B cell (primary cell): ENCODE measurements at regions not wholly inside any gene's neighbourhood (a gene's known extent, or its start where the extent isn't known, plus 50 kb on each side); places are given as distances from the start of the nearest gene placed in this dataset.

ENCODE experiments used
- ATAC-seq: fragments of 200-7000 bp; cut with Tn5 transposase; one replicate; pipeline ENCODE4 v1.10.0; 2021; ENCODE audit warnings: low read depth, mild to moderate bottlenecking, moderate number of reproducible peaks, moderate library complexity
- CTCF ChIA-PET: fragments of 350-600 bp; sonication (Branson Sonifier 250); formaldehyde crosslinking; loops from one replicate; lab custom pipeline; 2021; ENCODE audit warnings: antibody characterized with exemption, inconsistent platforms; lab: Charles Lee
- POLR2A ChIA-PET: fragments of 350-600 bp; sonication (Branson Sonifier 250); formaldehyde crosslinking; loops from one replicate; lab custom pipeline; 2021; ENCODE audit warnings: antibody characterized with exemption; lab: Charles Lee
- DNase-seq: peaks from one replicate; pipeline ENCODE4 v3.0.0; 2013
- H2AFZ ChIP-seq: 2 replicates; pipeline ENCODE4 v1.6.1; 2012; ENCODE audit warnings: mild to moderate bottlenecking, low read depth, low read length; ENCODE audit not compliant: insufficient read depth, poor library complexity, severe bottlenecking
- H3K27ac ChIP-seq, 2 donors: 1 replicate in 1 of 2; 2 replicates in 1 of 2; pipeline ENCODE4 v1.5.1; 2012 to 2013; ENCODE audit warnings: low read length in 2 of 2, mild to moderate bottlenecking in 2 of 2, moderate library complexity in 1 of 2
- H3K27me3 ChIP-seq, 4 experiments: fragments of 200-600 bp in 1 of 4; sonication (generic) in 1 of 4; replicated peaks in 1 of 4; 1 replicate in 2 of 4; 2 replicates in 2 of 4; pipeline versions ENCODE4 v1.6.1 to v1.7.0; 2013 to 2016; ENCODE audit warnings: low read length in 3 of 4, mild to moderate bottlenecking in 2 of 4, mixed read lengths in 1 of 4, moderate library complexity in 1 of 4; ENCODE audit not compliant: insufficient read depth in 4 of 4, control insufficient read depth in 3 of 4; ENCODE audit errors: control extremely low read depth in 1 of 4
- H3K36me3 ChIP-seq, 2 experiments: replicated peaks in 1 of 2; 1 replicate in 1 of 2; 2 replicates in 1 of 2; pipeline versions ENCODE4 v1.6.1 to v1.7.1; 2013; ENCODE audit warnings: low read length in 1 of 2; ENCODE audit not compliant: insufficient read depth in 2 of 2, control insufficient read depth in 1 of 2; ENCODE audit errors: control extremely low read depth in 1 of 2, extremely low read depth in 1 of 2
- H3K4me1 ChIP-seq, 2 donors: fragments of 200-600 bp in 1 of 2; sonication (generic) in 1 of 2; 1 replicate in 1 of 2; 2 replicates in 1 of 2; pipeline versions ENCODE4 v1.5.1 to v1.6.1; 2013 to 2017; ENCODE audit warnings: low read length in 2 of 2; ENCODE audit not compliant: control insufficient read depth in 2 of 2, insufficient read depth in 2 of 2
- H3K4me2 ChIP-seq: replicated peaks from 2 replicates; pipeline ENCODE3; 2012; ENCODE audit warnings: mild to moderate bottlenecking, low read depth, low read length; ENCODE audit not compliant: poor library complexity, severe bottlenecking
- H3K4me3 ChIP-seq, 5 experiments: fragments of 200-600 bp in 1 of 5; sonication (generic) in 1 of 5; 1 replicate in 3 of 5; 2 replicates in 2 of 5; pipeline versions ENCODE4 v1.5.1 to v1.7.0; 2011 to 2016; ENCODE audit warnings: low read length in 4 of 5, mild to moderate bottlenecking in 4 of 5, low read depth in 2 of 5, control low read depth in 1 of 5, moderate library complexity in 1 of 5; ENCODE audit not compliant: insufficient read depth in 1 of 5; ENCODE audit errors: control extremely low read depth in 1 of 5, extremely low read depth in 1 of 5
- H3K79me2 ChIP-seq: fragments of 200-600 bp; sonication (generic); one replicate; pipeline ENCODE4 v1.6.0; 2016; ENCODE audit warnings: low read length; ENCODE audit not compliant: control insufficient read depth, insufficient read depth
- H3K9ac ChIP-seq: fragments of 200-600 bp; sonication (generic); 2 replicates; pipeline ENCODE4 v1.6.1; 2017; ENCODE audit warnings: mild to moderate bottlenecking, low read length, moderate library complexity
- H3K9me3 ChIP-seq, 3 donors: one replicate each; pipeline versions ENCODE4 v1.6.1 to v1.7.1; 2013; ENCODE audit warnings: low read length in 2 of 3; ENCODE audit not compliant: control insufficient read depth in 2 of 3, insufficient read depth in 1 of 3; ENCODE audit errors: control extremely low read depth in 1 of 3
- H4K20me1 ChIP-seq: 2 replicates; pipeline ENCODE4 v1.6.0; 2012; ENCODE audit warnings: mild to moderate bottlenecking, low read length; ENCODE audit not compliant: insufficient read depth, control insufficient read depth, poor library complexity, severe bottlenecking
- H3K27ac Mint-ChIP-seq: one replicate; pipeline ENCODE4 v1.8.0; 2021; ENCODE audit warnings: mixed read lengths
- H3K27me3 Mint-ChIP-seq: one replicate; pipeline ENCODE4 v1.8.0; 2021; ENCODE audit warnings: mixed read lengths
- H3K4me1 Mint-ChIP-seq: one replicate; pipeline ENCODE4 v1.8.0; 2021; ENCODE audit warnings: mixed read lengths
- H3K4me3 Mint-ChIP-seq: one replicate; pipeline ENCODE4 v1.8.0; 2021; ENCODE audit warnings: mixed read lengths
- H3K9me3 Mint-ChIP-seq: one replicate; pipeline ENCODE4 v1.8.0; 2022; ENCODE audit warnings: mixed read lengths; ENCODE audit not compliant: insufficient read depth
- CTCF ChIP-seq: fragments of 200-600 bp; IDR thresholded peaks from one replicate; pipeline ENCODE4 v1.8.0; 2022; ENCODE audit warnings: antibody characterized with exemption, mild to moderate bottlenecking
- EZH2 ChIP-seq: IDR thresholded peaks from 2 replicates; pipeline ENCODE4 v1.6.1; 2012; ENCODE audit warnings: borderline replicate concordance, low read depth, mild to moderate bottlenecking, moderate library complexity, low read length; ENCODE audit not compliant: insufficient read depth, poor library complexity, severe bottlenecking
- WGBS: methylation state at CpG from one replicate; pipeline ENCODE4 v1.1.5; 2013; ENCODE audit warnings: missing lambda C conversion rate; ENCODE audit not compliant: insufficient coverage; 5-methylcytosine and 5-hydroxymethylcytosine counted together
- intact Hi-C: fragments of 100-400 bp; cut with micrococcal nuclease; formaldehyde crosslinking; loops from one replicate; pipeline ENCODE4 v1.10.0; 2022

- H4K20me1 ChIP-seq: no peaks in the 10 kb centered on the region
- 73% methylated on average over 2 of the region's 4 CpGs for WGBS
- no peak overlapping the region for H3K27ac ChIP-seq
- peaks cover 0 to 5% (median 0%) of the 10 kb centered on the region in 4 experiments for H3K27me3 ChIP-seq
- ATAC-seq (no peak), DNase-seq (no peak)
- no peak overlapping the region for H3K9ac ChIP-seq
- Mint-ChIP-seq H3K9me3 (no peaks in the 10 kb centered on the region), H3K4me3 (no peak overlapping the region), H3K4me1 (no peaks in the 10 kb centered on the region), H3K27ac (no peak overlapping the region), H3K27me3 (peaks cover 22% of the 10 kb centered on the region)
- H3K36me3 ChIP-seq: no peaks in the 10 kb centered on the region
- TF ChIP-seq EZH2: no peak
- no peak for TF ChIP-seq CTCF
- H3K4me1 ChIP-seq: no peaks in the 10 kb centered on the region
- no peak overlapping the region for H3K4me2 ChIP-seq
- intact Hi-C loops: no loop called here
- H3K79me2 ChIP-seq: no peaks in the 10 kb centered on the region
- H2AFZ ChIP-seq: no peak overlapping the region
- ChIA-PET POLR2A (no interaction called here), CTCF (no interaction called here)
- H3K4me3 ChIP-seq: no peak overlapping the region
- no peaks in the 10 kb centered on the region for H3K9me3 ChIP-seq
Observed at GRCh38 chr2:67782443-67782842, 280.4 kb downstream of the C1D start.

- Histone ChIP-seq H4K20me1 (no peaks in the 10 kb centered on the region), H3K4me3 (no peak overlapping the region), H3K9me3 (no peaks in the 10 kb centered on the region), H3K27me3 (peaks cover 0 to 5% (median 0%) of the 10 kb centered on the region in 4 experiments), H3K9ac (no peak overlapping the region), H3K79me2 (no peaks in the 10 kb centered on the region), H3K4me1 (no peaks in the 10 kb centered on the region), H3K27ac (no peak overlapping the region), H2AFZ (no peak overlapping the region), H3K4me2 (no peak overlapping the region), H3K36me3 (no peaks in the 10 kb centered on the region)
- Mint-ChIP-seq H3K4me3 (no peak overlapping the region), H3K9me3 (no peaks in the 10 kb centered on the region), H3K27me3 (peaks cover 27% of the 10 kb centered on the region), H3K4me1 (no peaks in the 10 kb centered on the region), H3K27ac (no peak overlapping the region)
- DNase-seq (no peak), ATAC-seq (no peak)
- intact Hi-C loops: no loop called here
- ChIA-PET CTCF (no interaction called here), POLR2A (no interaction called here)
- TF ChIP-seq CTCF: no peak
- no peak for TF ChIP-seq EZH2
- 60% methylated on average over 1 of the region's 1 CpG for WGBS
Observed at GRCh38 chr2:67783026-67783425, 279.8 kb downstream of the C1D start.
